ENCODE measurements at regions not wholly inside any gene's neighbourhood (a gene's known extent, or its start where the extent isn't known, plus 50 kb on each side); places are given as distances from the start of the nearest gene placed in this dataset.

GRCh38 chr4:115720611-115721010, 607.2 kb upstream of the NDST4 start:
- DNase-seq (ENCODE audit: insufficient read length, low spot score) (no peak), FAIRE-seq (no peak)
- no peak for TF ChIP-seq CTCF (IDR thresholded peaks at IDR 0.05; ENCODE audit: insufficient read depth, missing control alignments)

- no peak for DNase-seq (ENCODE audit: insufficient read length, low spot score)
- FAIRE-seq, result no peak
- no peak for TF ChIP-seq CTCF (IDR thresholded peaks at IDR 0.05; ENCODE audit: insufficient read depth, missing control alignments)
Measured at GRCh38 chr4:115711575-115711974, 598.2 kb upstream of the NDST4 start.

GRCh38 chr4:115688961-115689360, 575.5 kb upstream of the NDST4 start:
- FAIRE-seq, result no peak

GRCh38 chr4:115687052-115687755, 573.8 kb upstream of the NDST4 start:
- no peak for TF ChIP-seq CTCF (IDR thresholded peaks at IDR 0.05; ENCODE audit: insufficient read depth, missing control alignments)
- DNase-seq (ENCODE audit: insufficient read length, low spot score) (no peak), FAIRE-seq (no peak)

More at GRCh38 chr4:115688961-115689360, 575.5 kb upstream of the NDST4 start:
- no peak for TF ChIP-seq CTCF (IDR thresholded peaks at IDR 0.05; ENCODE audit: insufficient read depth, missing control alignments)
- no peak for DNase-seq (ENCODE audit: insufficient read length, low spot score)

- no peak for TF ChIP-seq CTCF (IDR thresholded peaks at IDR 0.05; ENCODE audit: insufficient read depth, missing control alignments)
- FAIRE-seq (no peak), DNase-seq (ENCODE audit: insufficient read length, low spot score) (no peak)
Measured at GRCh38 chr4:115678425-115678941, 565.1 kb upstream of the NDST4 start.

- no peak for TF ChIP-seq CTCF (IDR thresholded peaks at IDR 0.05; ENCODE audit: insufficient read depth, missing control alignments)
- DNase-seq (ENCODE audit: insufficient read length, low spot score), result no peak
- no peak for FAIRE-seq
Measured at GRCh38 chr4:115675719-115676118, 562.3 kb upstream of the NDST4 start.

GRCh38 chr4:115674485-115674884, 561.1 kb upstream of the NDST4 start:
- no peak for TF ChIP-seq CTCF (IDR thresholded peaks at IDR 0.05; ENCODE audit: insufficient read depth, missing control alignments)
- DNase-seq (ENCODE audit: insufficient read length, low spot score), result no peak

More at GRCh38 chr4:115674485-115674884, 561.1 kb upstream of the NDST4 start:
- FAIRE-seq, result no peak
